Thyroid gland (tissue), 4 donors: ENCODE measurements at regions not wholly inside any gene's neighbourhood (a gene's known extent, or its start where the extent isn't known, plus 50 kb on each side); places are given as distances from the start of the nearest gene placed in this dataset.

Source experiments
- CTCF ChIP-seq, 6 experiments: fragments of 200-600 bp in 3 of 6; fragments of 450-650 bp in 3 of 6; sonication (generic) in 3 of 6; IDR thresholded peaks; one replicate each; pipeline ENCODE4 v1.5.1; 2016 to 2019; ENCODE audit warnings: antibody characterized with exemption in 6 of 6, mild to moderate bottlenecking in 2 of 6, inconsistent platforms in 1 of 6, moderate library complexity in 1 of 6
- POLR2A ChIP-seq, 2 donors: fragments of 450-650 bp; IDR thresholded peaks; one replicate each; pipeline ENCODE4 v1.6.1; 2017; ENCODE audit warnings: antibody characterized with exemption in 2 of 2, mild to moderate bottlenecking in 2 of 2, moderate library complexity in 1 of 2

GRCh38 chr10:129046962-129047361 is 420.1 kb upstream of the MGMT start:
- TF ChIP-seq CTCF (IDR thresholded peaks at IDR 0.05) (no peak), POLR2A (IDR thresholded peaks at IDR 0.05) (no peak)
